Left ventricle myocardium inferior (tissue), 1 donor: ENCODE measurements at regions not wholly inside any gene's neighbourhood (a gene's known extent, or its start where the extent isn't known, plus 50 kb on each side); places are given as distances from the start of the nearest gene placed in this dataset.

ENCODE experiments used
- DNase-seq: peaks from one replicate; pipeline ENCODE4 v3.0.0-alpha.2; 2020
- H3K27ac ChIP-seq: fragments of 200-600 bp; replicated peaks from 2 replicates; pipeline ENCODE4 v1.8.0; 2021
- H3K27me3 ChIP-seq: fragments of 200-600 bp; 2 replicates; pipeline ENCODE4 v1.8.0; 2021; ENCODE audit warnings: low read depth
- H3K36me3 ChIP-seq: fragments of 200-600 bp; 2 replicates; pipeline ENCODE4 v1.8.0; 2021
- H3K4me1 ChIP-seq: fragments of 200-600 bp; 2 replicates; pipeline ENCODE4 v1.8.0; 2021
- H3K4me3 ChIP-seq: fragments of 200-600 bp; 2 replicates; pipeline ENCODE4 v1.8.0; 2021; ENCODE audit warnings: mild to moderate bottlenecking, moderate library complexity
- H3K9me3 ChIP-seq: fragments of 200-600 bp; replicated peaks from 2 replicates; pipeline ENCODE4 v1.8.0; 2021
- CTCF ChIP-seq: fragments of 200-600 bp; IDR thresholded peaks from 2 replicates; pipeline ENCODE4 v1.8.0; 2021; ENCODE audit warnings: antibody characterized with exemption, mild to moderate bottlenecking, borderline replicate concordance
- intact Hi-C: fragments of 100-400 bp; cut with micrococcal nuclease; formaldehyde crosslinking; loops from one replicate; pipeline ENCODE4 v1.11.0; 2022
- donor health status: DM: no; HTN: yes; CAD: no; lungs with severe emphysema.

GRCh38 chr9:103242486-103242885 lies 247.4 kb downstream of the CYLC2 start:
- intact Hi-C loops, result no loop called here
- Histone ChIP-seq H3K36me3 (no peaks in the 10 kb centered on the region), H3K4me3 (no peak overlapping the region), H3K27ac (no peak overlapping the region), H3K27me3 (no peaks in the 10 kb centered on the region), H3K9me3 (no peaks in the 10 kb centered on the region), H3K4me1 (no peaks in the 10 kb centered on the region)
- no peak for TF ChIP-seq CTCF
- no peak for DNase-seq

DNA sequence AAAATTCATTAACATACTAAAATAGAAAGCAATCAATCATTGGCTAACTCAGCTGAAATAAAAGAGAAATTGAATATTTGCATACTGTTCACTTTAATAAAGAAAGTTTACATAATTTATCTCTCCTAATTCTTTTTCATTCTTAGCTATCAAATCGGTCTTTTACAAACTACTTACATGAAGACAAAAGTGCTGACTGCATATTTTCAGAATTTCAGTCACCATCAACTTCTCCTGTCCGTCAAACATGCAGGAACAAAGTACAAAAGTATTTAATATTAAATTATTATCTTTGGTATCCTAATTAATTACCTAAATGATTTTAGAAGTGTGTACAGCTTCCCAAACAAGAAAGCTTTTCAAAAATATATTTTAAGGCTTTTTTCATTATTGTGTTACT lies 248.4 kb downstream of the CYLC2 start:
- intact Hi-C loops, result no loop called here
- Histone ChIP-seq H3K4me1 (no peaks in the 10 kb centered on the region), H3K27me3 (no peaks in the 10 kb centered on the region), H3K27ac (no peak overlapping the region), H3K9me3 (no peaks in the 10 kb centered on the region), H3K4me3 (no peak overlapping the region), H3K36me3 (no peaks in the 10 kb centered on the region)
- TF ChIP-seq CTCF, result no peak
- DNase-seq, result no peak

DNA sequence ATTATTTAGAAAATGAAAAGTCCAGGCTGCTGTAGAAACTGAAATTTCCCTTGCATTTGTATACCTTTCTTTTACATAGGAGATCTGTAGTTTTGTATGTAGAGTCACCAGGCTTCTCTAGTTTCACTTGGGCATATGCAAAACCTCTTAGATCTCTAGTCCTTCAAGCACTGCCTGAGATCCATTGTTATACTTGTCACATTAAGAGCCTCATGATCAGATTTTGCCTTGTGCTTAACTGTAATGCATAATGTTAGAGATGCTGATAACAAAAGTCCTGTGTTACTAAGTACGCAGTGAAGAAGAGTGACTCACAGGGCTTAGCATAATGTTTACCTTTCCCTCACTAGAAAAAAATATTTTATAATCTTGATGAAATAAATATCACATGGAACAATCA lies 250.2 kb downstream of the CYLC2 start:
- no peaks in the 10 kb centered on the region for H3K9me3 ChIP-seq
- TF ChIP-seq CTCF, result no peak
- no peaks in the 10 kb centered on the region for H3K27me3 ChIP-seq
- no peaks in the 10 kb centered on the region for H3K36me3 ChIP-seq
- no peaks in the 10 kb centered on the region for H3K4me1 ChIP-seq
- DNase-seq, result no peak
- no peak overlapping the region for H3K4me3 ChIP-seq
- no peak overlapping the region for H3K27ac ChIP-seq
- intact Hi-C loops, result no loop called here

- no peak for TF ChIP-seq CTCF
- Histone ChIP-seq H3K36me3 (no peaks in the 10 kb centered on the region), H3K27ac (no peak overlapping the region), H3K4me1 (no peaks in the 10 kb centered on the region), H3K9me3 (no peaks in the 10 kb centered on the region), H3K4me3 (no peak overlapping the region), H3K27me3 (no peaks in the 10 kb centered on the region)
- DNase-seq, result no peak
- intact Hi-C loops, result no loop called here
Measured at GRCh38 chr9:103261951-103262350, 266.8 kb downstream of the CYLC2 start.

DNA sequence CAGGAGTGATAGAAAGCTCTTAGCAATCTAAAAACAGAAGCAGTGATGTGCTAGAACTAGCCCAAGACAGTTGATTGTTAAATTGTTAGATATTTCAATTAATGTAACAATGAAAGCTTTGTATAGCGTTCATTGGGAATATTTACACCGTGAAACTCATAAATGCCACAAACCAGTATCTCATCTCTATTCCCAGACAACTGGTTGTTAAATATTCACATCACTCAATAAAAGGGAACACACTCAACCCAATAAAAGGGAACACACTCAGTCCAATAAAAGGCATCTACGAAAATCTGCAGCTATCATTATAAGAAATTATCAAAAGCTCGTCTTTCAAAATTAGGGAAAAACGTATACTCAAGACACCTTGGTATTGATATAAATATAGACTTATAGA lies 270.9 kb downstream of the CYLC2 start:
- intact Hi-C loops, result no loop called here
- no peaks in the 10 kb centered on the region for H3K4me1 ChIP-seq
- TF ChIP-seq CTCF, result no peak

GRCh38 chr9:103277240-103277639 lies 282.1 kb downstream of the CYLC2 start:
- Histone ChIP-seq H3K27me3 (no peaks in the 10 kb centered on the region), H3K4me3 (no peak overlapping the region), H3K4me1 (no peaks in the 10 kb centered on the region), H3K9me3 (peaks cover 13% of the 10 kb centered on the region), H3K27ac (no peak overlapping the region), H3K36me3 (no peaks in the 10 kb centered on the region)
- intact Hi-C loops, result no loop called here
- TF ChIP-seq CTCF, result no peak
- DNase-seq, result no peak

More for the DNA sequence above, 270.9 kb downstream of the CYLC2 start:
- Histone ChIP-seq H3K9me3 (peaks cover 10% of the 10 kb centered on the region), H3K27me3 (no peaks in the 10 kb centered on the region), H3K4me3 (no peak overlapping the region), H3K27ac (no peak overlapping the region), H3K36me3 (no peaks in the 10 kb centered on the region)
- no peak for DNase-seq
